ENCODE measurements at regions not wholly inside any gene's neighbourhood (a gene's known extent, or its start where the extent isn't known, plus 50 kb on each side); places are given as distances from the start of the nearest gene placed in this dataset.

DNA sequence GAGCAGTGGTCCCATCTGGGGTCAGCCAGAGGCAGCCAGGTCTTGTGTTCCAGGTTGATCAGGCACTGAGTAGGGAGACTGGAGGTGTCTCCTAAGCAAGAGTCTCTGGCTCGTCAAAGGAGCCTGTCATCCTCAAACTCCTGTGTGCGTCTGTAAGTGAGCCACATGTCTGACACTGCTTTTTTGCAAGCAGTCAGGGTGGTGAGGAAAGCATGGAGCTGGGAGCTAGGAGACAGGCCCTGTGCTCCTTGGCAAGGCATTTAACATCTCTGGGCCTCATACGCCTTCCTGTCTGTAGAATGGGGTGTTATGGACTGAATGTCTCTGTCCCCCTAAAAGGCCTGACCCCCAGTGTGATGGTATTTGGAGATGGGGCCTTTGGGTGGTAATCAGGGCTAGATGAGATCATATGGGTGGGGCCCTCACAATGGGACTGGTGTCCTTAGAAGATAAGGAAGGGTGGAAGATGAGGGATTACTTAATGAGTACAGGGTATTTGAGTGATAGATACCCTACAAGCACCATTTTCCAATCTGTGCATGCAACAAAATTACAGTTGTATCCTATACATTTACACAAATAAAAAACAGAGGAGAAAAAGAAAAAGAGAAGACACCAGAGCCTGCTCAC is 53.0 kb downstream of the ARL6IP4 start:
- Mint-ChIP-seq H3K4me1 (peaks cover 23% of the 10 kb centered on the region), H3K9me3 (peaks cover 0 to 3% (median 0%) of the 10 kb centered on the region in 7 donors), H3K27me3 (ENCODE audit: low read depth in 3 of 3) (peaks cover 0 to 6% (median 0%) of the 10 kb centered on the region in 3 donors), H3K36me3 (peaks cover 0 to 2% of the 10 kb centered on the region in 2 donors), H3K4me3 (peak overlapping the region in 1 of 2 donors; percentile 86), H3K27ac (peak overlapping the region in 2 of 7 donors; percentile 32 to 69)
- H3K79me2 ChIP-seq (ENCODE audit: insufficient read depth, low read length): no peaks in the 10 kb centered on the region
- no peak overlapping the region for H3K27ac ChIP-seq (ENCODE audit: low read depth in 1 of 2, low read length in 2 of 2)
- H3K9me3 ChIP-seq (replicated peaks in 1 of 2; ENCODE audit: control insufficient read depth in 1 of 2, insufficient read depth in 1 of 2, low read length in 2 of 2): no peaks in the 10 kb centered on the region
- H3K4me3 ChIP-seq (replicated peaks in 1 of 3; ENCODE audit: low read depth in 2 of 3, low read length in 3 of 3): peak overlapping the region in 1 of 3 experiments; percentile 64
- no peak for DNase-seq
- peak overlapping the region; percentile 50 for H3K9ac ChIP-seq (ENCODE audit: insufficient read depth, low read length, poor library complexity, severe bottlenecking)
- whole genome bisulfite sequencing (ENCODE audit: insufficient coverage): 79% methylated on average over 2 of the region's 3 CpGs
- H4K20me1 ChIP-seq (ENCODE audit: insufficient read depth, low read length): no peaks in the 10 kb centered on the region
- intact Hi-C loops (cut with micrococcal nuclease): no loop called here
- no peaks in the 10 kb centered on the region for H3K36me3 ChIP-seq (replicated peaks in 1 of 2; ENCODE audit: control insufficient read depth in 1 of 2, insufficient read depth in 2 of 2, low read length in 2 of 2)
- H2AFZ ChIP-seq (ENCODE audit: insufficient read depth, low read depth, low read length, poor library complexity, severe bottlenecking): peak overlapping the region; percentile 79
- peak overlapping the region; percentile 70 for H3K4me2 ChIP-seq (replicated peaks; ENCODE audit: extremely low read depth, low read length, poor library complexity, severe bottlenecking)
- no peaks in the 10 kb centered on the region for H3K27me3 ChIP-seq (ENCODE audit: control insufficient read depth in 2 of 2, insufficient read depth in 2 of 2, low read length in 2 of 2)
- peaks cover 16 to 17% of the 10 kb centered on the region in 2 donors for H3K4me1 ChIP-seq (ENCODE audit: control insufficient read depth in 1 of 2, insufficient read depth in 2 of 2, low read length in 2 of 2)
- TF ChIP-seq, protein P1, sequence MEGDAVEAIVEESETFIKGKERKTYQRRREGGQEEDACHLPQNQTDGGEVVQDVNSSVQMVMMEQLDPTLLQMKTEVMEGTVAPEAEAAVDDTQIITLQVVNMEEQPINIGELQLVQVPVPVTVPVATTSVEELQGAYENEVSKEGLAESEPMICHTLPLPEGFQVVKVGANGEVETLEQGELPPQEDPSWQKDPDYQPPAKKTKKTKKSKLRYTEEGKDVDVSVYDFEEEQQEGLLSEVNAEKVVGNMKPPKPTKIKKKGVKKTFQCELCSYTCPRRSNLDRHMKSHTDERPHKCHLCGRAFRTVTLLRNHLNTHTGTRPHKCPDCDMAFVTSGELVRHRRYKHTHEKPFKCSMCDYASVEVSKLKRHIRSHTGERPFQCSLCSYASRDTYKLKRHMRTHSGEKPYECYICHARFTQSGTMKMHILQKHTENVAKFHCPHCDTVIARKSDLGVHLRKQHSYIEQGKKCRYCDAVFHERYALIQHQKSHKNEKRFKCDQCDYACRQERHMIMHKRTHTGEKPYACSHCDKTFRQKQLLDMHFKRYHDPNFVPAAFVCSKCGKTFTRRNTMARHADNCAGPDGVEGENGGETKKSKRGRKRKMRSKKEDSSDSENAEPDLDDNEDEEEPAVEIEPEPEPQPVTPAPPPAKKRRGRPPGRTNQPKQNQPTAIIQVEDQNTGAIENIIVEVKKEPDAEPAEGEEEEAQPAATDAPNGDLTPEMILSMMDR (IDR thresholded peaks at IDR 0.05): no peak

DNA sequence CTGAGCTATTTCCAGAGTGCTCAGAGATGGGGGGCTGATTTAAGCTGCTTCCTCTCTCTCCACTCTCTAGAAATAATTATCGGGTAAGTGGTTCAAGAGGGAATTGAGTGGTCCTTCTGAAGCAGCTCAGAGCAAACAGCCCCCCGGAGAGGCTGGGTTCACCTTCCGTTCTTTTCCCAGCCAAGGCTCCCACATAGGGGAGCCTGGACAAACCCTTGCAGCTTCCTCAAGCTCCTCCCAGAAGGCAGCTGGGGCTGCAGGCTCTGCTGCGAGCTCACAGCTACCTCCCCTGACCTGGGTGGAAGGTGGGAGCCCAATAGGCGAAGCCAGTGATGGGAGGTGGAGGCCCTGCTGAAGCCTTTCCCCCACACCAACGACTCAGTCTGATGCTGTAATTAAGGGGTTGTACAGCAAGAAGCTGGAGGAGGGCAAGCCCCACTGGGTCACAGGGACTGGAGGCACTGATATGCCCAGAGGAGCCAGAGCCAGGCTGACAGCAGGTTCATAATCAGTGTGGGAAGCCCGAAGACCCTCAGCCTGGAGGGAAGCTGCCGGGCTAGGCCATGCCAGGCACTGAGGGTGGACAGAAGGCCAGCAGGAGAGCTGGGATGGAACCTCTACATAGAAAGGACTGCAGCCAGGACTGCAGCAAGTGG is 52.4 kb downstream of the ARL6IP4 start:
- Mint-ChIP-seq H3K4me3 (no peak overlapping the region), H3K36me3 (peaks cover 0 to 2% of the 10 kb centered on the region in 2 donors), H3K27me3 (ENCODE audit: low read depth in 3 of 3) (peaks cover 0 to 6% (median 0%) of the 10 kb centered on the region in 3 donors), H3K4me1 (peaks cover 23% of the 10 kb centered on the region), H3K9me3 (peaks cover 0 to 3% (median 0%) of the 10 kb centered on the region in 7 donors), H3K27ac (no peak overlapping the region)
- WGBS (ENCODE audit: insufficient coverage): 75% methylated on average over 2 of the region's 8 CpGs
- H4K20me1 ChIP-seq (ENCODE audit: insufficient read depth, low read length): no peaks in the 10 kb centered on the region
- H3K9me3 ChIP-seq (replicated peaks in 1 of 2; ENCODE audit: control insufficient read depth in 1 of 2, insufficient read depth in 1 of 2, low read length in 2 of 2): no peaks in the 10 kb centered on the region
- peaks cover 16 to 17% of the 10 kb centered on the region in 2 donors for H3K4me1 ChIP-seq (ENCODE audit: control insufficient read depth in 1 of 2, insufficient read depth in 2 of 2, low read length in 2 of 2)
- no peak overlapping the region for H3K4me2 ChIP-seq (replicated peaks; ENCODE audit: extremely low read depth, low read length, poor library complexity, severe bottlenecking)
- TF ChIP-seq, protein P1 (IDR thresholded peaks at IDR 0.05): no peak
- H3K36me3 ChIP-seq (replicated peaks in 1 of 2; ENCODE audit: control insufficient read depth in 1 of 2, insufficient read depth in 2 of 2, low read length in 2 of 2): no peaks in the 10 kb centered on the region
- intact Hi-C loops (cut with micrococcal nuclease): no loop called here
- DNase-seq: no peak
- no peak overlapping the region for H3K27ac ChIP-seq (ENCODE audit: low read depth in 1 of 2, low read length in 2 of 2)
- no peaks in the 10 kb centered on the region for H3K79me2 ChIP-seq (ENCODE audit: insufficient read depth, low read length)
- no peaks in the 10 kb centered on the region for H3K27me3 ChIP-seq (ENCODE audit: control insufficient read depth in 2 of 2, insufficient read depth in 2 of 2, low read length in 2 of 2)
- H2AFZ ChIP-seq (ENCODE audit: insufficient read depth, low read depth, low read length, poor library complexity, severe bottlenecking): no peak overlapping the region
- H3K4me3 ChIP-seq (replicated peaks in 1 of 3; ENCODE audit: low read depth in 2 of 3, low read length in 3 of 3): no peak overlapping the region
- H3K9ac ChIP-seq (ENCODE audit: insufficient read depth, low read length, poor library complexity, severe bottlenecking): no peak overlapping the region
